Superior temporal gyrus (tissue), 1 donor: ENCODE measurements at regions not wholly inside any gene's neighbourhood (a gene's known extent, or its start where the extent isn't known, plus 50 kb on each side); places are given as distances from the start of the nearest gene placed in this dataset.
A peak's percentile ranks its signal among the peaks of the same experiment; 100 is the strongest.

ENCODE experiments used
- DNase-seq: peaks from one replicate; pipeline ENCODE4 v3.0.0-alpha.2; 2016; ENCODE audit errors: extremely low spot score

- no peak for DNase-seq
These were observed 52.6 kb upstream of the RUFY1 start for GRCh38 chr5:179497636-179498340.

DNA sequence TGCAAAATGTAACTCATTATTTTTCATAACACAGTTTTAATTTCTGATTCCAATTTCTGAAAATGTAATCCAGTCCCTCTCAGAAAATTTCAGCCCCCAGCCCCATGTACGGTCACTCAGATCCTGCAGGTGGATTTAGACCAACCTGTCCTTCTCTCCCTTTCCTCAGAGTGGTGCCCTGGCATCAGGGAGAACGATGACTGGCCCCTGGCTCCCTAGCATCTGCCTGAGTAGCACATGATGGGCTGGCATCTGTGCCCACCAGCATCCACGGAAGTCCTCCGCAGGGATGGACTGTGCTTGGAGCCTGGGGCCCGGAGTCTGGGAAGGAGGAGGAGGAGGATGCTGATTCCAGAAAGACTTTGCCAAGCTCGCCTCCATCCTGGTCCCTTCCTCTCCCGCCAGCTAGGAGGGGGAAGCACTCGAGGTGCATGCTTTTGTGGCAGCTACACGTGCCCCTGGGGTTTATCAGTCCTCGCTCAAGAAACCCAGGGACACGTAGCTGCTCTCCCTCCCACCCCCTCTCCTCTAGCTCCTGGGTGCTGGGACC is 54.4 kb upstream of the RUFY1 start:
- DNase-seq = no peak

DNA sequence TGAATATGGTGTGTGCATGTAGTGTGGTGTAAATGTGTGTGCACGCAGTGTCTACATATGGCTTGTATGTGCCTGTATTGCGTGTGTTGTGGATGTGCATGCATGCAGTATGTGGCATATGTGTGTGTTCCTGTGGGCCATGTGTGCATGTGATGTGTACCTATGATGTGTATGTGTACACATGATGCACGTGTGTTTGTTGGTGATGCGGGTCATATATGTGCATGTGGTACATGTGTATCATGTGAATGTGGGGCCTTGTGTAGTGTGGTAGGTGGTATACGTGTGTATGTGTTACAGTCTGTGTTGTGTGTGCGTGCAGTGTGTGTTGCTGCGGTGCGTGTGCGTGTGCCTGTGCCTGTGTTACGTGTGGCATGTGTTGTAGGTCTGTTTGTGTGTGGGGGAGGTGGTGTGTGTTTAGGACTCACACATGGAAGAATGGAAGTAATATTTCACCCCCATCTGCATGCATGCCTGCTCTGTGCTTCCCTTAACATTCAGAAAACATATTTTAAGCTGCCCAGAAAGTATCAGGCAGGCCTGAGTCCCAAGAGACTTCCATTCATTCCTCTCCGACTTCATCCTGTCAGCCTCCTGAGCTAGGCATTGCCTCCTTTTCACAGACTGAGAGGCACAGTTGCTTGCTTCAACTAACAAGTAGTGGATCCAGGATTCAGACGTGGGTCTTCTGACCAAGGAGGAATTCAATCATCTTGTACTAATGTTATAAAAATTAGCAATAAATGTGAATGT is 55.4 kb upstream of the RUFY1 start:
- no peak for DNase-seq

DNA sequence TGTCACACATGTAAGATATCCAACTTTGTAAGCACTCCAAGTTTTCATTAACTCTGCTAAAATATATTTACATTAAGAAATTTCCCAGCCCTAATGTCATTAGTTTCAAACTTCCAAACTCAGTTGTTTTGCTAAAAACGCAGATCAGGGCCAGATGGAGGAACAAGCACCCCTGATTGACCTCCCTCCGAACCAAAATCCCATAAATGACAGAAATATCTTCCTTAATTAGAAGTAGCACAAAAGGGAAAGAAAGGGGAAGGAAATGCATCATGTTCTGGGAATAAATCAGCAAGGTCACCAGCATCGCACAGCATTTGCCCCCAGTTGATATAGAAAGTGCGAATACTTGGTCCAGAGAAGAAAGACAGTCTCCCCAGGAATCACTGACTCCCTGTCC is 61.4 kb upstream of the RUFY1 start:
- no peak for DNase-seq

GRCh38 chr5:179488491-179488890 is 61.9 kb upstream of the RUFY1 start:
- peak; percentile 14 for DNase-seq

- DNase-seq = no peak
These were observed 63.2 kb upstream of the RUFY1 start for GRCh38 chr5:179487145-179487544.

- DNase-seq = peak; percentile 36
These were observed 63.7 kb upstream of the RUFY1 start for GRCh38 chr5:179486596-179487051.

- peak; percentile 27 for DNase-seq
These were observed 64.3 kb upstream of the RUFY1 start for GRCh38 chr5:179485845-179486575.

GRCh38 chr5:179484761-179485160 is 65.6 kb upstream of the RUFY1 start:
- no peak for DNase-seq

- DNase-seq = no peak
These were observed 66.2 kb upstream of the RUFY1 start for GRCh38 chr5:179484201-179484600.

- DNase-seq = no peak
These were observed 71.7 kb upstream of the RUFY1 start for GRCh38 chr5:179478624-179479023.

DNA sequence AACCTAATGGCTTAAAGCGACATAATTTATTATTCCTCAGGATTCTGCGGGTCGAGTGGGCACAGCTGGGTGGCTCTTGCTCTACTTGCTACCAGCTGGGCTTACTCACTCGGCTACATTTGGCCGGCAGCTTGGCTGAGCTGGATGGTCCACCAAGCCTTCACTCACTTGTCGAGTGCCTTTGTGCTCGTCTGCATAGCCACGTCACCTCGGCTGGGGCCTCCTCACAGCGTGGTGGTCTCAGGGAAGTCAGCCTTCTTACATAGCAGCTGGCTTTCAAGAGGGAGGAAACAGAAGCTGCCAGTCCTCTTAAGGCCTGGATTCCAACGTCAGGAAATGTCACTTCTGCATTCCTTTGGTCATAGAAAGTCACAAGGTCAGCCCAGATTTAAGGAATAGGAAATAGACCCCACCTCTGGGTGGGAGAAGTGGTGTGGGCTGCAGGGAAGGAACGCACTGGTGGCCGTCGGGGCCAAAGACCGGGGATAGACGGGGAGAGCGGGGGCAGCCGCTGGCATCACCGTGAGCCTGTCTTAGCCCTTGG is 75.1 kb upstream of the RUFY1 start:
- no peak for DNase-seq

DNA sequence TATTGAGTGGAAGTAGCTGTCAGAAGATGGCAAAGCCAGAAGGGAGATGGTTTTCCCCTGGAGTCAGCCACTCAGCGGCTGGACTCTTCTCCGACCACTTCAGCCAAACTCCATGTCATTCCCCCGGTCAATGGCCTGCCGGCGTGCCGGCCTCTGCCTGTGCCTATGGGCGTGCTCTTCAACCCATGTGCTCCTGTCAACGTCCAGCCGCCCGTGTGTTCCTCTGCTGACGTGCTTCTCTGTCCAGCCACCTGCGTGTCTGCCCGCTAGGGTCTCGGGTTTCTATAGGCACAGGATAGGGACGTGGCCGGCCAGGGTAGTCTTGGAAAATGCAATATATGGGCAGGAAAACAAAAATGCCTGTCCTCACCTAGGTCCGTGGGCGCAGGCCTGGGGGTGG is 77.7 kb upstream of the RUFY1 start:
- DNase-seq = no peak

- DNase-seq = no peak
These were observed 78.2 kb upstream of the RUFY1 start for GRCh38 chr5:179472174-179472573.

DNA sequence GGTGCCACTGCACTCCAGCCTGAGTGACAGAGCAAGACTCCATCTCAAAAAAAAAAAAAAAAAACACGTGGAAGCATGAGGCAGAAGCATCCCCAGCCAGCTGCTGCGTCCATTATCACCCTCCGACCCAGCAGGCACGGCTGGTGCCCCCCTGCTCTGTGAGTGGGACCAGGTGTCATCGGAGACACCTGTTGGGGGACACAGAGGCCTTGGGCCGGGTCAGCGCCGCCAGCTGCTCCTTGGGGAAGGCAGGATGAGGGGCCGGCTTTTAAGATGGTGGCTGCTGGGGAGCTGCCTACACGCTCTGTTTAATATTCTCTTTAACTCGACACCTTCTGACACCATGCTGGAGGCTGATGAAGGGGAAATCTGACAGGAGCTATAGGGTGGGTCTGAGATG is 80.2 kb upstream of the RUFY1 start:
- no peak for DNase-seq

GRCh38 chr5:179468696-179469095 is 81.7 kb upstream of the RUFY1 start:
- DNase-seq = no peak

DNA sequence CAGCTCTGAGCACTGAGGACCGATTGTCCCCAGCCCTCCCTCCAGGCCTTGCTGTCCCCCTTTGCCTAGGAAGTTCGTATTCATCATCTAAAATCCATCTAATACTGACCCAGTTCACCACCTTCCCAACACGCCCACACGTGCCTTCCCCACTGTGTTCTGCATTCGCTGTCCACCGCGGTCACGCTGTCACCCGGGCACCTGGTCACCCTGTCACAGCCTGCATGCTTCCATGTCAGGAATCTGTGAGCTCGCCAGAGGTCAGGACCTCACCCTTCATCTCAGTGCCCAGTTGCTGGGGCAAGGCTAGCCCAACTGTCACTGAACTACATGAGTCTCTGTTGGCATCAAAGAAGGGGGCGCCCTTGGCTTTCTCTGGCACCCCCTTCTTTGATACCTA is 82.9 kb upstream of the RUFY1 start:
- DNase-seq = no peak

- no peak for DNase-seq
These were observed 85.7 kb upstream of the RUFY1 start for GRCh38 chr5:179464631-179465030.

DNA sequence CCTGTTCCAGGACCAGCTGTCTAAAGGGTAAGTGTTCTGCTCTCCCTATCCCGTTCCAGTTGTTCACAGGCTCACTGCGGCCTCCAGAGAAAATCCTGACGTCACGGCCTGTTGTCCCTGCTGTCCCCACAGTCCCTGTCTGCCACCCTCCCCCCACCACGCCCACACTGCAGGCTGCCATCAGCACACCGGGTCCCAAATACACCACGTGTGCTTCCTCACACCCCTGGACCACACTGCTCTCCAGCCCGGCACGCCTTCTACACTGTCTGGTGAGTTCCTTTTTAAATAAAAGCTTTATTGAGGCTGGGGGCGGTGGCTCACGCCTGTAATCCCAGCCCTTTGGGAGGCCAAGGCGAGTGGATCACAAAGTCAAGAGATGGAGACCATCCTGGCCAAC is 88.3 kb upstream of the RUFY1 start:
- no peak for DNase-seq

DNA sequence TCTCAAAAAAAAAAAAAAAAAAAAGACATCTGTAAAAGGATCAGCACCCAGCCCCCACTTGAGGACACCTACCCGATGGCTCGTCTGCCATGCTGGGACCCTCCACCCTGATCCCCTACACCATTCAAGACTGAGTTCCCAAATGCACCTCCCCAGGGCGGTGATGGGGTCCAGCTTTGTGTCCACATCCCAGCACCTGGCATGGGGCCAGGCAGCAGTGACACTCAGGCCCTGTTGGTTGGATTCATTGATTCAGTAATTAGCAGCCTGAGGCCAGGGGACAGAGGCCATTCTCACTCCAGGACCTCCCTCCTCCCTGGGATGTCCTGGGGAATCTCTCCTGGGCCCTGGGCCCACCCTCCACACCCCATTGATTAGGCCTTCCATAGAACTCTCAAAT is 88.8 kb upstream of the RUFY1 start:
- DNase-seq = no peak

- DNase-seq = no peak
These were observed 90.6 kb upstream of the RUFY1 start for GRCh38 chr5:179459771-179460170.

DNA sequence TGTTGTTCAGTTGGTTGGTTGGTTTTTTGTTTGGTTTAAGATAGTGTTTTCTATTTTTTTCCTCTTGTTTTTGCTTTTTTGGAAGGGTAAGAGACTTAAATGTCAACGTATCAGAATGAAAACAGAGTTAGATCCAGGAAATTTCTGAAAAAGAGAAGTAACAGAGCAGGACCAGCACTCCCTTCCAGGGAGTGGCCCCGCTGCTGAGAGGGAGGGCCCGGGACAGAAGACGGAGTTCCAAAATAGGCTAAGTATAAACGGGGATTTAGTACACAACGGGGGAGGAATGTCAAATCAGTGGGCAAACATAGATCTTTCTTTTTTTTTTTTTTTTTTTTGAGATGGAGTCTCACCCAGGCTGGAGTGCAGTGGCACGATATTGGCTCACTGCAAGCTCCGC is 92.7 kb upstream of the RUFY1 start:
- DNase-seq = no peak
